ENCODE measurements at regions not wholly inside any gene's neighbourhood (a gene's known extent, or its start where the extent isn't known, plus 50 kb on each side); places are given as distances from the start of the nearest gene placed in this dataset.

GRCh38 chr13:22461854-22462490, 718.8 kb upstream of the SGCG start:
- Histone ChIP-seq H3K4me1 (ENCODE audit: control insufficient read depth in 1 of 2, insufficient read depth in 2 of 2, low read length in 2 of 2) (peaks cover 0 to 4% of the 10 kb centered on the region in 2 donors), H3K27me3 (ENCODE audit: low read depth, low read length) (no peaks in the 10 kb centered on the region), H3K9me3 (ENCODE audit: control insufficient read depth in 1 of 2, low read length in 2 of 2) (no peaks in the 10 kb centered on the region), H3K36me3 (ENCODE audit: control insufficient read depth in 1 of 2, insufficient read depth in 2 of 2, low read length in 2 of 2) (no peaks in the 10 kb centered on the region), H3K4me3 (ENCODE audit: low read depth in 1 of 2, low read length in 2 of 2) (no peak overlapping the region), H3K27ac (ENCODE audit: low read length) (no peak overlapping the region)

GRCh38 chr13:22463089-22463488, 717.7 kb upstream of the SGCG start:
- no peak overlapping the region for H3K27ac ChIP-seq (ENCODE audit: low read length)
- no peak overlapping the region for H3K4me3 ChIP-seq (ENCODE audit: low read depth in 1 of 2, low read length in 2 of 2)
- H3K36me3 ChIP-seq (ENCODE audit: control insufficient read depth in 1 of 2, insufficient read depth in 2 of 2, low read length in 2 of 2) = no peaks in the 10 kb centered on the region
- H3K4me1 ChIP-seq (ENCODE audit: control insufficient read depth in 1 of 2, insufficient read depth in 2 of 2, low read length in 2 of 2) = peaks cover 0 to 4% of the 10 kb centered on the region in 2 donors
- H3K9me3 ChIP-seq (ENCODE audit: control insufficient read depth in 1 of 2, low read length in 2 of 2) = no peaks in the 10 kb centered on the region
- H3K27me3 ChIP-seq (ENCODE audit: low read depth, low read length) = no peaks in the 10 kb centered on the region

GRCh38 chr13:22468045-22468444, 712.7 kb upstream of the SGCG start:
- Histone ChIP-seq H3K4me1 (ENCODE audit: control insufficient read depth in 1 of 2, insufficient read depth in 2 of 2, low read length in 2 of 2) (no peaks in the 10 kb centered on the region), H3K36me3 (ENCODE audit: control insufficient read depth in 1 of 2, insufficient read depth in 2 of 2, low read length in 2 of 2) (no peaks in the 10 kb centered on the region), H3K27ac (ENCODE audit: low read length) (no peak overlapping the region), H3K27me3 (ENCODE audit: low read depth, low read length) (no peaks in the 10 kb centered on the region), H3K4me3 (ENCODE audit: low read depth in 1 of 2, low read length in 2 of 2) (no peak overlapping the region), H3K9me3 (ENCODE audit: control insufficient read depth in 1 of 2, low read length in 2 of 2) (no peaks in the 10 kb centered on the region)

GRCh38 chr13:22468824-22469223, 712.0 kb upstream of the SGCG start:
- Histone ChIP-seq H3K36me3 (ENCODE audit: control insufficient read depth in 1 of 2, insufficient read depth in 2 of 2, low read length in 2 of 2) (no peaks in the 10 kb centered on the region), H3K27ac (ENCODE audit: low read length) (no peak overlapping the region), H3K27me3 (ENCODE audit: low read depth, low read length) (no peaks in the 10 kb centered on the region), H3K9me3 (ENCODE audit: control insufficient read depth in 1 of 2, low read length in 2 of 2) (no peaks in the 10 kb centered on the region), H3K4me1 (ENCODE audit: control insufficient read depth in 1 of 2, insufficient read depth in 2 of 2, low read length in 2 of 2) (no peaks in the 10 kb centered on the region), H3K4me3 (ENCODE audit: low read depth in 1 of 2, low read length in 2 of 2) (no peak overlapping the region)

- H3K4me1 ChIP-seq (ENCODE audit: control insufficient read depth in 1 of 2, insufficient read depth in 2 of 2, low read length in 2 of 2) = no peaks in the 10 kb centered on the region
- no peaks in the 10 kb centered on the region for H3K27me3 ChIP-seq (ENCODE audit: low read depth, low read length)
- no peaks in the 10 kb centered on the region for H3K36me3 ChIP-seq (ENCODE audit: control insufficient read depth in 1 of 2, insufficient read depth in 2 of 2, low read length in 2 of 2)
- no peak overlapping the region for H3K27ac ChIP-seq (ENCODE audit: low read length)
- H3K4me3 ChIP-seq (ENCODE audit: low read depth in 1 of 2, low read length in 2 of 2) = no peak overlapping the region
- no peaks in the 10 kb centered on the region for H3K9me3 ChIP-seq (ENCODE audit: control insufficient read depth in 1 of 2, low read length in 2 of 2)
These were observed 711.3 kb upstream of the SGCG start for GRCh38 chr13:22469452-22469851.

- no peaks in the 10 kb centered on the region for H3K36me3 ChIP-seq (ENCODE audit: control insufficient read depth in 1 of 2, insufficient read depth in 2 of 2, low read length in 2 of 2)
- no peaks in the 10 kb centered on the region for H3K27me3 ChIP-seq (ENCODE audit: low read depth, low read length)
- H3K9me3 ChIP-seq (ENCODE audit: control insufficient read depth in 1 of 2, low read length in 2 of 2) = no peaks in the 10 kb centered on the region
- no peak overlapping the region for H3K27ac ChIP-seq (ENCODE audit: low read length)
- H3K4me1 ChIP-seq (ENCODE audit: control insufficient read depth in 1 of 2, insufficient read depth in 2 of 2, low read length in 2 of 2) = no peaks in the 10 kb centered on the region
- no peak overlapping the region for H3K4me3 ChIP-seq (ENCODE audit: low read depth in 1 of 2, low read length in 2 of 2)
These were observed 710.7 kb upstream of the SGCG start for GRCh38 chr13:22470075-22470474.

GRCh38 chr13:22482496-22483000, 698.2 kb upstream of the SGCG start:
- no peak overlapping the region for H3K4me3 ChIP-seq (ENCODE audit: low read depth in 1 of 2, low read length in 2 of 2)
- H3K27ac ChIP-seq (ENCODE audit: low read length) = no peak overlapping the region
- H3K4me1 ChIP-seq (ENCODE audit: control insufficient read depth in 1 of 2, insufficient read depth in 2 of 2, low read length in 2 of 2) = no peaks in the 10 kb centered on the region
- no peaks in the 10 kb centered on the region for H3K27me3 ChIP-seq (ENCODE audit: low read depth, low read length)
- no peaks in the 10 kb centered on the region for H3K9me3 ChIP-seq (ENCODE audit: control insufficient read depth in 1 of 2, low read length in 2 of 2)
- H3K36me3 ChIP-seq (ENCODE audit: control insufficient read depth in 1 of 2, insufficient read depth in 2 of 2, low read length in 2 of 2) = no peaks in the 10 kb centered on the region

GRCh38 chr13:22483276-22483675, 697.5 kb upstream of the SGCG start:
- Histone ChIP-seq H3K27me3 (ENCODE audit: low read depth, low read length) (no peaks in the 10 kb centered on the region), H3K36me3 (ENCODE audit: control insufficient read depth in 1 of 2, insufficient read depth in 2 of 2, low read length in 2 of 2) (no peaks in the 10 kb centered on the region), H3K4me1 (ENCODE audit: control insufficient read depth in 1 of 2, insufficient read depth in 2 of 2, low read length in 2 of 2) (no peaks in the 10 kb centered on the region), H3K4me3 (ENCODE audit: low read depth in 1 of 2, low read length in 2 of 2) (no peak overlapping the region), H3K27ac (ENCODE audit: low read length) (no peak overlapping the region), H3K9me3 (ENCODE audit: control insufficient read depth in 1 of 2, low read length in 2 of 2) (no peaks in the 10 kb centered on the region)

- Histone ChIP-seq H3K27me3 (ENCODE audit: low read depth, low read length) (no peaks in the 10 kb centered on the region), H3K36me3 (ENCODE audit: control insufficient read depth in 1 of 2, insufficient read depth in 2 of 2, low read length in 2 of 2) (no peaks in the 10 kb centered on the region), H3K4me3 (ENCODE audit: low read depth in 1 of 2, low read length in 2 of 2) (no peak overlapping the region), H3K27ac (ENCODE audit: low read length) (no peak overlapping the region), H3K4me1 (ENCODE audit: control insufficient read depth in 1 of 2, insufficient read depth in 2 of 2, low read length in 2 of 2) (no peaks in the 10 kb centered on the region), H3K9me3 (ENCODE audit: control insufficient read depth in 1 of 2, low read length in 2 of 2) (no peaks in the 10 kb centered on the region)
These were observed 694.3 kb upstream of the SGCG start for GRCh38 chr13:22486490-22486889.

GRCh38 chr13:22487932-22488331, 692.8 kb upstream of the SGCG start:
- no peaks in the 10 kb centered on the region for H3K4me1 ChIP-seq (ENCODE audit: control insufficient read depth in 1 of 2, insufficient read depth in 2 of 2, low read length in 2 of 2)
- H3K27ac ChIP-seq (ENCODE audit: low read length) = no peak overlapping the region
- H3K9me3 ChIP-seq (ENCODE audit: control insufficient read depth in 1 of 2, low read length in 2 of 2) = peaks cover 0 to 2% of the 10 kb centered on the region in 2 donors
- no peak overlapping the region for H3K4me3 ChIP-seq (ENCODE audit: low read depth in 1 of 2, low read length in 2 of 2)
- H3K36me3 ChIP-seq (ENCODE audit: control insufficient read depth in 1 of 2, insufficient read depth in 2 of 2, low read length in 2 of 2) = no peaks in the 10 kb centered on the region
- H3K27me3 ChIP-seq (ENCODE audit: low read depth, low read length) = no peaks in the 10 kb centered on the region

- H3K4me1 ChIP-seq (ENCODE audit: control insufficient read depth in 1 of 2, insufficient read depth in 2 of 2, low read length in 2 of 2) = no peaks in the 10 kb centered on the region
- H3K27me3 ChIP-seq (ENCODE audit: low read depth, low read length) = no peaks in the 10 kb centered on the region
- no peak overlapping the region for H3K27ac ChIP-seq (ENCODE audit: low read length)
- no peak overlapping the region for H3K4me3 ChIP-seq (ENCODE audit: low read depth in 1 of 2, low read length in 2 of 2)
- peaks cover 0 to 3% of the 10 kb centered on the region in 2 donors for H3K9me3 ChIP-seq (ENCODE audit: control insufficient read depth in 1 of 2, low read length in 2 of 2)
- no peaks in the 10 kb centered on the region for H3K36me3 ChIP-seq (ENCODE audit: control insufficient read depth in 1 of 2, insufficient read depth in 2 of 2, low read length in 2 of 2)
These were observed 691.0 kb upstream of the SGCG start for GRCh38 chr13:22489771-22490170.

- Histone ChIP-seq H3K4me1 (ENCODE audit: control insufficient read depth in 1 of 2, insufficient read depth in 2 of 2, low read length in 2 of 2) (no peaks in the 10 kb centered on the region), H3K36me3 (ENCODE audit: control insufficient read depth in 1 of 2, insufficient read depth in 2 of 2, low read length in 2 of 2) (no peaks in the 10 kb centered on the region), H3K27ac (ENCODE audit: low read length) (no peak overlapping the region), H3K27me3 (ENCODE audit: low read depth, low read length) (no peaks in the 10 kb centered on the region), H3K9me3 (ENCODE audit: control insufficient read depth in 1 of 2, low read length in 2 of 2) (peaks cover 0 to 3% of the 10 kb centered on the region in 2 donors), H3K4me3 (ENCODE audit: low read depth in 1 of 2, low read length in 2 of 2) (no peak overlapping the region)
These were observed 685.0 kb upstream of the SGCG start for GRCh38 chr13:22495819-22496218.
